Left ventricle myocardium inferior (tissue), 1 donor: ENCODE measurements at regions not wholly inside any gene's neighbourhood (a gene's known extent, or its start where the extent isn't known, plus 50 kb on each side); places are given as distances from the start of the nearest gene placed in this dataset.
"Not testable (repeated sequence)": the region's sequence is repeated elsewhere in the genome, so short reads cannot be mapped to it uniquely, and the experiment has no call there.

Experiments used
- DNase-seq: peaks from one replicate; pipeline ENCODE4 v3.0.0-alpha.2; 2020
- H3K27ac ChIP-seq: fragments of 200-600 bp; replicated peaks from 2 replicates; pipeline ENCODE4 v1.8.0; 2021
- H3K27me3 ChIP-seq: fragments of 200-600 bp; 2 replicates; pipeline ENCODE4 v1.8.0; 2021; ENCODE audit warnings: low read depth
- H3K36me3 ChIP-seq: fragments of 200-600 bp; 2 replicates; pipeline ENCODE4 v1.8.0; 2021
- H3K4me1 ChIP-seq: fragments of 200-600 bp; 2 replicates; pipeline ENCODE4 v1.8.0; 2021
- H3K4me3 ChIP-seq: fragments of 200-600 bp; 2 replicates; pipeline ENCODE4 v1.8.0; 2021; ENCODE audit warnings: mild to moderate bottlenecking, moderate library complexity
- H3K9me3 ChIP-seq: fragments of 200-600 bp; replicated peaks from 2 replicates; pipeline ENCODE4 v1.8.0; 2021
- intact Hi-C: fragments of 100-400 bp; cut with micrococcal nuclease; formaldehyde crosslinking; loops from one replicate; pipeline ENCODE4 v1.11.0; 2022
- TF ChIP-seq, protein P1 (sequence below): fragments of 200-600 bp; IDR thresholded peaks from 2 replicates; pipeline ENCODE4 v1.8.0; 2021; ENCODE audit warnings: antibody characterized with exemption, mild to moderate bottlenecking, borderline replicate concordance
- donor health status: DM: no; HTN: yes; CAD: no; lungs with severe emphysema.

DNA sequence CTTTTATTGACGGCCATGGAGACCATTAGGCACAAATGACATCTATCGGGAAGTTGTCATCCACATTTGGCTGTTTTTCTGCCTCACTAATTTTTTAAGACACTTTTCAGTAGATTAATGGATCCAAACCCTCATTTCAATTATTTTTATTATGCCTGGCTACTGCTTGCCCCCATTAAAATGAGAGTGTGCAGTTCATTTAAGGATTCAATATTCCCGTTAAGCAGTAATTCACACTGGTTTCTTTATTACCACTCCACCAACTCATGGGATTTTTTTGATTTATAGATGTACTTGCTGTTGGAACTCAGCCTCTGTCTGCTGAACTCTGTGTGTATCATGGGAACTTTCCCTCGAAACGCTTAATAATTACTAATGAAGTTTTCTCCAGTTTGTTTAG, 291.8 kb upstream of the PRKX start:
- H3K4me1 ChIP-seq = no peaks in the 10 kb centered on the region
- H3K36me3 ChIP-seq = no peaks in the 10 kb centered on the region
- TF ChIP-seq, protein P1, sequence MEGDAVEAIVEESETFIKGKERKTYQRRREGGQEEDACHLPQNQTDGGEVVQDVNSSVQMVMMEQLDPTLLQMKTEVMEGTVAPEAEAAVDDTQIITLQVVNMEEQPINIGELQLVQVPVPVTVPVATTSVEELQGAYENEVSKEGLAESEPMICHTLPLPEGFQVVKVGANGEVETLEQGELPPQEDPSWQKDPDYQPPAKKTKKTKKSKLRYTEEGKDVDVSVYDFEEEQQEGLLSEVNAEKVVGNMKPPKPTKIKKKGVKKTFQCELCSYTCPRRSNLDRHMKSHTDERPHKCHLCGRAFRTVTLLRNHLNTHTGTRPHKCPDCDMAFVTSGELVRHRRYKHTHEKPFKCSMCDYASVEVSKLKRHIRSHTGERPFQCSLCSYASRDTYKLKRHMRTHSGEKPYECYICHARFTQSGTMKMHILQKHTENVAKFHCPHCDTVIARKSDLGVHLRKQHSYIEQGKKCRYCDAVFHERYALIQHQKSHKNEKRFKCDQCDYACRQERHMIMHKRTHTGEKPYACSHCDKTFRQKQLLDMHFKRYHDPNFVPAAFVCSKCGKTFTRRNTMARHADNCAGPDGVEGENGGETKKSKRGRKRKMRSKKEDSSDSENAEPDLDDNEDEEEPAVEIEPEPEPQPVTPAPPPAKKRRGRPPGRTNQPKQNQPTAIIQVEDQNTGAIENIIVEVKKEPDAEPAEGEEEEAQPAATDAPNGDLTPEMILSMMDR = no peak
- H3K9me3 ChIP-seq = no peaks in the 10 kb centered on the region
- no peak for DNase-seq
- H3K27me3 ChIP-seq = no peaks in the 10 kb centered on the region
- intact Hi-C loops = no loop called here
- H3K4me3 ChIP-seq = no peak overlapping the region
- H3K27ac ChIP-seq = no peak overlapping the region

DNA sequence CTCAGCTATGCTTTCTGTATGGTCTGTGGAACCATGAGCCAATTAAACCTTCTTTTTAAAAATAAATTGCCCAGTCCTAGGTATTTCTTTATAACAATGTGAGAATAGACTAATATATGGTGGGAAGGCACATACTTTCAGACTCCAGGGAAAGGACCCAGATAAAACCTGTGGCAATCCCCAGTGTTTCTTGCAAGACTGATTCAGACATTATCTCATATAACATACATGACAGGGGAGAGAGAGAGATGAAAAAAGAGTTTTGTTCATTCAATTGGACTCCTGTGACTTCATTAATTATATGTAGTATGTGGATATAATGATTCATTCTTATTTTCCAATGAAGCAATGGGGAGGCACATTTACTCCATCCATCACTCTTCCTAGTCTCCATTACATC, 291.4 kb upstream of the PRKX start:
- H3K9me3 ChIP-seq = no peaks in the 10 kb centered on the region
- H3K4me3 ChIP-seq = no peak overlapping the region
- no peaks in the 10 kb centered on the region for H3K36me3 ChIP-seq
- H3K27ac ChIP-seq = no peak overlapping the region
- no peaks in the 10 kb centered on the region for H3K27me3 ChIP-seq
- intact Hi-C loops = no loop called here
- TF ChIP-seq, protein P1 = no peak
- no peaks in the 10 kb centered on the region for H3K4me1 ChIP-seq
- no peak for DNase-seq

DNA sequence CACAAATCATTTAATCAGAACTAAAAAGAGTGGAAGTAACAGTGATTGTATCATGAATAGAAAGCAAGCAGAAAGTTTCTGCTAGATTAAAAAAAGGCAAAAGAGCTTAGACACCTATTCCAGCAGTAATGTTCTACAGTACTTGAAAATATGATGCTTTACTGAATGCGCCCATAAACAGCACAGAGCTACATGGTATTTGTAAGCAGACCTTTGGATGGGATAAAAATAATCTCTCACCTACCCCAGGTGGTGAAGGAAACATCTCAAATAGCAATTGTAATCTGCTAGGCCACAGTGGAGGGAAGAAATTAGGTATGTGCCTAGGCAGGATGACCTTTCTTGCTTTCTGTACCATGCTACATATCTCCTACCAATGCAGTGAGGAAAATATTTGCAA, 280.9 kb upstream of the PRKX start:
- DNase-seq = no peak
- Histone ChIP-seq H3K4me3 (no peak overlapping the region), H3K27me3 (no peaks in the 10 kb centered on the region), H3K4me1 (no peaks in the 10 kb centered on the region), H3K27ac (no peak overlapping the region), H3K36me3 (no peaks in the 10 kb centered on the region), H3K9me3 (peaks cover 5% of the 10 kb centered on the region)
- intact Hi-C loops = no loop called here
- TF ChIP-seq, protein P1 = no peak

DNA sequence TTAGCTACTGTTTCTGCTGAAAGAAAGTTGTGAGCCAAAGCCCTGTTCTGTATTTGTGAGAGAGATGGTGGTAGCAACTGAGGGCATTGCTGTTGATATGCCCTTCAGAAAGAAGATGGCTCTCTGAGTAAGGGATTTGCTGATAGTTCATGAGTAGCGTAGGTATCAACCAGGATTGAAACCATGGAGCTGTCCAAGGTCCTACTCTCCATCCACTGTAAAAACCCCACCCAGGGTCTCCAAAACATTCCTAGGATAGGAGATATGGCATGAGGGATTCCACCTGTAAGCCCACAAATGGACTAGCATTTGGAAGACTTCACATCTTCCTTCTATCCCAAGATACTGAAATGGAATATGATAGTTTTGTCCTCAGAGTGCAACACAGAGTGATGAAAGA, 277.1 kb upstream of the PRKX start:
- Histone ChIP-seq H3K9me3 (no peaks in the 10 kb centered on the region), H3K4me1 (no peaks in the 10 kb centered on the region), H3K27ac (no peak overlapping the region), H3K27me3 (no peaks in the 10 kb centered on the region), H3K4me3 (no peak overlapping the region), H3K36me3 (no peaks in the 10 kb centered on the region)
- DNase-seq = no peak
- TF ChIP-seq, protein P1 = no peak
- intact Hi-C loops = no loop called here

DNA sequence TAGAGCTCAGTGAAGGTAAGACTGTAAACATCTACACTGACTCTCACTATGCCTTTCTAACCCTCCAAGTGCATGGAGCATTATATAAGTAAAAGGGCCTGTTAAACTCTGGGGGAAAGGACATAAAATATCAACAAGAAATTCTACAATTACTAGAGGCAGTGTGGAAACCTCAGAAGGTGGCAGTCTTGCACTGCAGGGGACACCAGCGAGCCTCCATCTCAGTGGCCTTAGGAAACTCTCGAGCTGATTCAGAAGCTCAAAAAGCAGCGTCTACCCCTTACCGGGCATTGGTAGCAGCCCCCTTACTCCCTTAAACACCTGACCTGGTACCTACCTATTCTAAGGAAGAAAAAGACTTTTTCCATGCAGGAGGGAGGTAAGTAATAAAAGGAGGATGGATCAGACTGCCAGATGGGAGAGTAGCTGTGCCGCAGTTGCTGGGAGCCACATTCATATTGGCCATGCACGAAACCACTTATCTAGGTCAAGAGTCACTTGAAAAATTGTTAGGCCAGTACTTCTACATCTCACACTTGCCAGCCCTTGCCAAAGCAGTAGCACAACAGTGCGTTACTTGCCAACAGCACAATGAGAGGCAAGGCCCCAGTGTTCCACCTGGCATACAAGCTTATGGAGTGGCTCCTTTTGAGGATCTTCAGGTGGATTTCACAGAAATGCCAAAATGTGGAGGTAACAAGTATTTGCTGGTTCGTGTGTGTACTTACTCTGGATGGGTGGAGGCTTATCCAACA, 258.8 kb upstream of the PRKX start:
- not testable (repeated sequence) for H3K4me3 ChIP-seq

DNA sequence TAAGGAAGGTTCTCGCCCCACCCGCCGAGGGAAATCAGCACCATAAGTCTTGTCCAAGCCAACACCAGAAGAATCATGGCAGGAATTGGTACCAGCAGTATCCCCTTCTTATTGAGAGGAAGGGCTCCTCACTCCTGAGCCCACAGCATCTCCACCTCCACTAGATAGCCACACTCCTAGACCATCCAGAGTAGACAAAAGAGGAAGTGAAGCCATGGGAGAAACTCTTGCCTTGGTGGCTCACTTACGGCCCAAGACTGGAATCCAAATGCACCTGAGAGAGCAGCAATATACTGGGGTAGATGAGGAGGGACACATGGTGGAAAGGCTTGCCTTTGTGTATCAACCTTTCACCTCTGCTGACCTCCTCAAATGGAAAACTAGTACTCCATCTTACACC, 255.3 kb upstream of the PRKX start:
- Histone ChIP-seq H3K4me3 (no peak overlapping the region), H3K9me3 (no peaks in the 10 kb centered on the region), H3K4me1 (no peaks in the 10 kb centered on the region), H3K27ac (no peak overlapping the region), H3K27me3 (peaks cover 2% of the 10 kb centered on the region), H3K36me3 (no peaks in the 10 kb centered on the region)
- DNase-seq = no peak
- TF ChIP-seq, protein P1 = no peak
- intact Hi-C loops = no loop called here

More for the DNA sequence above, 258.8 kb upstream of the PRKX start:
- H3K27ac ChIP-seq, DNase-seq, H3K4me1 ChIP-seq, H3K27me3 ChIP-seq, H3K36me3 ChIP-seq, H3K9me3 ChIP-seq, intact Hi-C loops: not testable (repeated sequence)
